ENCODE measurements at regions not wholly inside any gene's neighbourhood (a gene's known extent, or its start where the extent isn't known, plus 50 kb on each side); places are given as distances from the start of the nearest gene placed in this dataset.
A peak's percentile ranks its signal among the peaks of the same experiment; 100 is the strongest.

DNA sequence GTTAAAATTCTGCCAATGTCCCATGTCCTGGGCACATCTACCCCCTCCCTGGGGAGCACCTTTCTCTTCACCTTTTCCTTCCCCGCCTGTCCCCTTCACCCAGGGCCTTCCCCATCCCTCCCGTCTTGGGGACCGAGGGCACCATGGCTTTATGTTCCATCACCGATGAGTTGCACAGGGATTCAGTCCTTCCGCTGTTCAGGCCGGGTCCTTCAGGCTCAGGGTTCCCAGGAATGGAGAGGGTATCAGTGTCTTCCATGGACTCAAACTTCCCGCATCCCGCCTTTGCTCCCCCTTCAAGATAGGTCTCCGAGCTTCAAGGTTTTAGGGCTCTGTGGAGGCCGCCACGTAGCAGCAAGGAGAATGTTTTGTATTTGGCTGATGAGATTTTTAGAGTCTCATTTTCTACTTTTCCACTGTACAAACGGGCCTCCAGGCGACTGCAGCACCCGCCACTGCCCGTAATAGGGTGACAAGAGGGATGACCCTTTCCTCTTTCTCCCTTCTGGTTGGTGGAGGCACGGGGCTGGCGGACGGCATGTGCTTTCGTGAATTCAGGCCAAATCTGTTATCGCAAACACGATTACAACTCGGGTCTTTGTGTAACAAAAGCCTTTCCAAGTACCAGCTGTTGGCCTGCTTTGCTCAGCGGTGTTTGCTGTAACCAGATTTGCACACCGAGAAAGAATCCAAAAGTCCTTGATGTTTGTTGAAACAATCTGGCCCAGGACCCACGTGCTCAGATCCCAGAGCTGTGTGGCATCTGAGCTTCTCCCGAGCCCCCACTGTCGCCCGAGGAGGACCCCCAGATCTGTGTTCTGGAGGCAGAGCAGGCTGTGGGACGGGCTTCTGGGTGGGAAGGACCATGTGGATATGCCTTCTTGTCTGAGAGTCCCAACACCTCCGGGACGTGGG, 236.3 kb downstream of the SEC14L1 start (continued):
- TF ChIP-seq, protein P1, sequence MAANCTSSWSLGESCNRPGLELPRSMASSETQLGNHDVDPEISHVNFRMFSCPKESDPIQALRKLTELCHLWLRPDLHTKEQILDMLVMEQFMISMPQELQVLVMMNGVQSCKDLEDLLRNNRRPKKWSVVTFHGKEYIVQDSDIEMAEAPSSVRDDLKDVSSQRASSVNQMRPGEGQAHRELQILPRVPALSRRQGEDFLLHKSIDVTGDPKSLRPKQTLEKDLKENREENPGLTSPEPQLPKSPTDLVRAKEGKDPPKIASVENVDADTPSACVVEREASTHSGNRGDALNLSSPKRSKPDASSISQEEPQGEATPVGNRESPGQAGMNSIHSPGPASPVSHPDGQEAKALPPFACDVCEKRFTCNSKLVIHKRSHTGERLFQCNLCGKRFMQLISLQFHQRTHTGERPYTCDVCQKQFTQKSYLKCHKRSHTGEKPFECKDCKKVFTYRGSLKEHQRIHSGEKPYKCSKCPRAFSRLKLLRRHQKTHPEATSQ (CRISPR knock-in tag; IDR thresholded peaks at IDR 0.05; ENCODE audit: borderline replicate concordance): no peak
- TF ChIP-seq ZBTB3 (CRISPR knock-in tag; IDR thresholded peaks at IDR 0.05; ENCODE audit: borderline replicate concordance, low read depth): no peak
- TF ChIP-seq HNF4A (CRISPR knock-in tag; IDR thresholded peaks at IDR 0.05): peak; percentile 74
- TF ChIP-seq, protein P2, sequence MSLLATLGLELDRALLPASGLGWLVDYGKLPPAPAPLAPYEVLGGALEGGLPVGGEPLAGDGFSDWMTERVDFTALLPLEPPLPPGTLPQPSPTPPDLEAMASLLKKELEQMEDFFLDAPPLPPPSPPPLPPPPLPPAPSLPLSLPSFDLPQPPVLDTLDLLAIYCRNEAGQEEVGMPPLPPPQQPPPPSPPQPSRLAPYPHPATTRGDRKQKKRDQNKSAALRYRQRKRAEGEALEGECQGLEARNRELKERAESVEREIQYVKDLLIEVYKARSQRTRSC (CRISPR knock-in tag; IDR thresholded peaks at IDR 0.05; ENCODE audit: low read depth): no peak
- no peak for TF ChIP-seq NFE2L1 (CRISPR knock-in tag; IDR thresholded peaks at IDR 0.05; ENCODE audit: borderline replicate concordance)
- peak; percentile 64; the same call in 1 of the 2 replicates for TF ChIP-seq JUN (CRISPR knock-in tag; IDR thresholded peaks at IDR 0.05)
- TF ChIP-seq, protein P3, sequence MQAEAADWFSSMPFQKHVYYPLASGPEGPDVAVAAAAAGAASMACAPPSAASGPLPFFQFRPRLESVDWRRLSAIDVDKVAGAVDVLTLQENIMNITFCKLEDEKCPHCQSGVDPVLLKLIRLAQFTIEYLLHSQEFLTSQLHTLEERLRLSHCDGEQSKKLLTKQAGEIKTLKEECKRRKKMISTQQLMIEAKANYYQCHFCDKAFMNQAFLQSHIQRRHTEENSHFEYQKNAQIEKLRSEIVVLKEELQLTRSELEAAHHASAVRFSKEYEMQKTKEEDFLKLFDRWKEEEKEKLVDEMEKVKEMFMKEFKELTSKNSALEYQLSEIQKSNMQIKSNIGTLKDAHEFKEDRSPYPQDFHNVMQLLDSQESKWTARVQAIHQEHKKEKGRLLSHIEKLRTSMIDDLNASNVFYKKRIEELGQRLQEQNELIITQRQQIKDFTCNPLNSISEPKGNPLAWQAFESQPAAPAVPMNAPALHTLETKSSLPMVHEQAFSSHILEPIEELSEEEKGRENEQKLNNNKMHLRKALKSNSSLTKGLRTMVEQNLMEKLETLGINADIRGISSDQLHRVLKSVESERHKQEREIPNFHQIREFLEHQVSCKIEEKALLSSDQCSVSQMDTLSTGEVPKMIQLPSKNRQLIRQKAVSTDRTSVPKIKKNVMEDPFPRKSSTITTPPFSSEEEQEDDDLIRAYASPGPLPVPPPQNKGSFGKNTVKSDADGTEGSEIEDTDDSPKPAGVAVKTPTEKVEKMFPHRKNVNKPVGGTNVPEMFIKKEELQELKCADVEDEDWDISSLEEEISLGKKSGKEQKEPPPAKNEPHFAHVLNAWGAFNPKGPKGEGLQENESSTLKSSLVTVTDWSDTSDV (CRISPR knock-in tag; IDR thresholded peaks at IDR 0.05): 0 out of 2 replicates have a peak, but pooled peaks have one; percentile 62
- TF ChIP-seq, protein P4, sequence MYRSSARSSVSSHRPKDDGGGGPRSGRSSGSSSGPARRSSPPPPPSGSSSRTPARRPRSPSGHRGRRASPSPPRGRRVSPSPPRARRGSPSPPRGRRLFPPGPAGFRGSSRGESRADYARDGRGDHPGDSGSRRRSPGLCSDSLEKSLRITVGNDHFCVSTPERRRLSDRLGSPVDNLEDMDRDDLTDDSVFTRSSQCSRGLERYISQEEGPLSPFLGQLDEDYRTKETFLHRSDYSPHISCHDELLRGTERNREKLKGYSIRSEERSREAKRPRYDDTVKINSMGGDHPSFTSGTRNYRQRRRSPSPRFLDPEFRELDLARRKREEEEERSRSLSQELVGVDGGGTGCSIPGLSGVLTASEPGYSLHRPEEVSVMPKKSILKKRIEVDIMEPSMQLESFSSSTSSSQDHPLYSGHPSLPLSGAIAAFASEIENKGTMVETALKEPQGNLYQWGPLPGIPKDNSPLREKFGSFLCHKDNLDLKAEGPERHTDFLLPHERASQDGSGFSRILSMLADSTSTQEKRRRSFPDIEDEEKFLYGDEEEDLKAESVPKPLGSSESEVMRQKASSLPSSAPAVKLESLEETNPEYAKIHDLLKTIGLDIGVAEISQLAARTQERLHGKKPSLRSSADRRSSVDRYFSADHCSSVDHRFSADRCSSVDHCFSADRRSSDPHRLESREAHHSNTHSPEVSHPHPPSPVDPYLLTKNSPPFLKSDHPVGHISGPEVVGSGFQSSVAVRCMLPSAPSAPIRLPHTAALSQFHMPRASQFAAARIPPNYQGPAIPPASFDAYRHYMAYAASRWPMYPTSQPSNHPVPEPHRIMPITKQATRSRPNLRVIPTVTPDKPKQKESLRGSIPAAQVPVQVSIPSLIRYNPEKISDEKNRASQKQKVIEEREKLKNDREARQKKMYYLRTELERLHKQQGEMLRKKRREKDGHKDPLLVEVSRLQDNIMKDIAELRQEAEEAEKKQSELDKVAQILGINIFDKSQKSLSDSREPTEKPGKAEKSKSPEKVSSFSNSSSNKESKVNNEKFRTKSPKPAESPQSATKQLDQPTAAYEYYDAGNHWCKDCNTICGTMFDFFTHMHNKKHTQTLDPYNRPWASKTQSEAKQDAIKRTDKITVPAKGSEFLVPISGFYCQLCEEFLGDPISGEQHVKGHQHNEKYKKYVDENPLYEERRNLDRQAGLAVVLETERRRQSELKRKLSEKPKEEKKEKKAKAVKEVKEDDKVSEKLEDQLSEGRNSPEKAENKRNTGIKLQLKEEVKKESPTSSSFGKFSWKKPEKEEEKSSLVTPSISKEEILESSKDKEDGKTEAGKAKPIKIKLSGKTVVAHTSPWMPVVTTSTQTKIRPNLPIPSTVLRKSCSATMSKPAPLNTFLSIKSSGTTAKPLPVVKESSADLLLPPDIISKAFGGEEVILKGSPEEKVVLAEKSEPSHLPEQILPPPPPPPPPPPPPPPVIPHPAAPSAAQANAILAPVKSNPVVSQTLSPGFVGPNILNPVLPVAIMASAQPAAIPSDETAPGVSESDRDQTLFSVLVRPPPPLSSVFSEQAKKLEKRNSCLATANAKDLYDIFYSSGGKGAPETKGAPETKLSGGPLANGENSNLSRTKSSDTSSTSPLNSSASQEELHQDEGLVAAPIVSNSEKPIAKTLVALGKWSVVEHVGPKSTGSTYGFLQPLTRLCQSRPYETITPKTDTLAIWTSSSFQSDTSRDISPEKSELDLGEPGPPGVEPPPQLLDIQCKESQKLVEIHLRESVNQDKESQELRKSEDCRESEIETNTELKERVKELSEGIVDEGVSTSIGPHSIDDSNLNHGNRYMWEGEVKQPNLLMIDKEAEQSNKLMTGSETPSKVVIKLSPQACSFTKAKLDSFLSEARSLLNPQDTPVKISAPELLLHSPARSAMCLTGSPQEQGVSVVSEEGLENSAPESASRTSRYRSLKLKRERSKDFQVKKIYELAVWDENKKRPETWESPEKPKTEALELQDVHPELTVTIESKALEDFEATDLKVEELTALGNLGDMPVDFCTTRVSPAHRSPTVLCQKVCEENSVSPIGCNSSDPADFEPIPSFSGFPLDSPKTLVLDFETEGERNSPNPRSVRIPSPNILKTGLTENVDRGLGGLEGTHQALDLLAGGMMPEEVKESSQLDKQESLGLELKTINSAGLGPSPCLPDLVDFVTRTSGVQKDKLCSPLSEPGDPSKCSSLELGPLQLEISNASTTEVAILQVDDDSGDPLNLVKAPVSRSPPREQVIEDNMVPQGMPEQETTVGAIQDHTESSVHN (CRISPR knock-in tag; IDR thresholded peaks at IDR 0.05): peak; percentile 25; the same call in 1 of the 2 replicates
- no peak for TF ChIP-seq ZNF367 (CRISPR knock-in tag; IDR thresholded peaks at IDR 0.05; ENCODE audit: borderline replicate concordance)
- TF ChIP-seq SMAD1 (CRISPR knock-in tag; IDR thresholded peaks at IDR 0.05; ENCODE audit: borderline replicate concordance, low read depth): no peak
- TF ChIP-seq NFYC (CRISPR knock-in tag; IDR thresholded peaks at IDR 0.05): peak; percentile 62
- 0 out of 2 replicates have a peak, but pooled peaks have one; percentile 30 for TF ChIP-seq ZNF543 (CRISPR knock-in tag; IDR thresholded peaks at IDR 0.05)

All from HepG2 (cell line).